Esophagus squamous epithelium (tissue), 4 donors: ENCODE measurements at regions not wholly inside any gene's neighbourhood (a gene's known extent, or its start where the extent isn't known, plus 50 kb on each side); places are given as distances from the start of the nearest gene placed in this dataset.

Experiments used
- CTCF ChIP-seq, 6 experiments: fragments of 450-650 bp in 4 of 6; fragments of 200-600 bp in 2 of 6; sonication (generic) in 2 of 6; IDR thresholded peaks; one replicate each; pipeline ENCODE4 v1.5.1; 2016 to 2019; ENCODE audit warnings: antibody characterized with exemption in 6 of 6, mild to moderate bottlenecking in 4 of 6, moderate library complexity in 4 of 6
- POLR2A ChIP-seq, 4 donors: fragments of 450-650 bp; IDR thresholded peaks; one replicate each; pipeline ENCODE4 v1.6.1; 2017; ENCODE audit warnings: antibody characterized with exemption in 4 of 4, mild to moderate bottlenecking in 4 of 4, moderate library complexity in 3 of 4

- TF ChIP-seq POLR2A (IDR thresholded peaks at IDR 0.05): no peak
- no peak for TF ChIP-seq CTCF (IDR thresholded peaks at IDR 0.05)
Measured at GRCh38 chr14:44438936-44439335, 68.1 kb downstream of the FSCB start.
